Vagina (tissue), 2 donors: ENCODE measurements at regions not wholly inside any gene's neighbourhood (a gene's known extent, or its start where the extent isn't known, plus 50 kb on each side); places are given as distances from the start of the nearest gene placed in this dataset.

Experiments used
- DNase-seq, 2 donors: peaks; one replicate each; pipeline ENCODE4 v3.0.0-alpha.2; 2017; ENCODE audit errors: extremely low spot score in 2 of 2
- H3K27ac ChIP-seq: fragments of 200-600 bp; sonication (generic); one replicate; pipeline ENCODE4 v1.5.1; 2019
- H3K27me3 ChIP-seq: fragments of 200-600 bp; sonication (generic); one replicate; pipeline ENCODE4 v1.5.1; 2019
- H3K36me3 ChIP-seq, 2 donors: fragments of 200-600 bp; sonication (generic); one replicate each; pipeline ENCODE4 v1.5.1; 2017 to 2019
- H3K4me1 ChIP-seq: fragments of 200-600 bp; sonication (generic); one replicate; pipeline ENCODE4 v1.5.1; 2019
- H3K4me3 ChIP-seq, 2 donors: fragments of 200-600 bp; sonication (generic); 1 replicate in 1 of 2; 2 replicates in 1 of 2; pipeline ENCODE4 v1.5.1; 2016 to 2019
- H3K9me3 ChIP-seq: fragments of 200-600 bp; sonication (generic); one replicate; pipeline ENCODE4 v1.5.1; 2019
- CTCF ChIP-seq, 3 experiments: fragments of 450-650 bp in 2 of 3; fragments of 200-600 bp in 1 of 3; sonication (generic) in 1 of 3; IDR thresholded peaks; one replicate each; pipeline ENCODE4 v1.5.1; 2017 to 2019; ENCODE audit warnings: antibody characterized with exemption in 3 of 3, mild to moderate bottlenecking in 2 of 3, moderate library complexity in 2 of 3
- POLR2A ChIP-seq, 2 donors: fragments of 450-650 bp; IDR thresholded peaks; one replicate each; pipeline ENCODE4 v1.6.1; 2017; ENCODE audit warnings: antibody characterized with exemption in 2 of 2, mild to moderate bottlenecking in 2 of 2, moderate library complexity in 2 of 2
- POLR2AphosphoS5 ChIP-seq, 2 donors: sonication (generic); formaldehyde crosslinking; IDR thresholded peaks; one replicate each; pipeline ENCODE4 v1.9.0; 2017; ENCODE audit warnings: antibody characterized with exemption in 2 of 2, mild to moderate bottlenecking in 2 of 2, low read depth in 1 of 2; ENCODE audit not compliant: insufficient read depth in 1 of 2
- intact Hi-C: fragments of 100-400 bp; cut with DNase I; formaldehyde crosslinking; loops from one replicate; pipeline ENCODE4 v1.15.1; 2023

- Histone ChIP-seq H3K9me3 (no peaks in the 10 kb centered on the region), H3K27ac (no peak overlapping the region), H3K27me3 (no peaks in the 10 kb centered on the region), H3K4me3 (no peak overlapping the region), H3K36me3 (no peaks in the 10 kb centered on the region), H3K4me1 (no peaks in the 10 kb centered on the region)
- no peak for TF ChIP-seq POLR2A (IDR thresholded peaks at IDR 0.05)
- no peak for TF ChIP-seq POLR2AphosphoS5 (IDR thresholded peaks at IDR 0.05; ENCODE audit: insufficient read depth in 1 of 2, low read depth in 1 of 2)
- no peak for TF ChIP-seq CTCF (IDR thresholded peaks at IDR 0.05)
- DNase-seq = no peak
- intact Hi-C loops = no loop called here
Observed at GRCh38 chr16:9170470-9170869, 79.0 kb downstream of the HAPSTR1 start.

- intact Hi-C loops = no loop called here
- Histone ChIP-seq H3K4me3 (no peak overlapping the region), H3K27me3 (no peaks in the 10 kb centered on the region), H3K36me3 (no peaks in the 10 kb centered on the region), H3K9me3 (no peaks in the 10 kb centered on the region), H3K27ac (no peak overlapping the region), H3K4me1 (no peaks in the 10 kb centered on the region)
- no peak for DNase-seq
- TF ChIP-seq POLR2AphosphoS5 (IDR thresholded peaks at IDR 0.05; ENCODE audit: insufficient read depth in 1 of 2, low read depth in 1 of 2) (no peak), POLR2A (IDR thresholded peaks at IDR 0.05) (no peak), CTCF (IDR thresholded peaks at IDR 0.05) (no peak)
Observed at GRCh38 chr16:9176547-9177418, 85.3 kb downstream of the HAPSTR1 start.

DNA sequence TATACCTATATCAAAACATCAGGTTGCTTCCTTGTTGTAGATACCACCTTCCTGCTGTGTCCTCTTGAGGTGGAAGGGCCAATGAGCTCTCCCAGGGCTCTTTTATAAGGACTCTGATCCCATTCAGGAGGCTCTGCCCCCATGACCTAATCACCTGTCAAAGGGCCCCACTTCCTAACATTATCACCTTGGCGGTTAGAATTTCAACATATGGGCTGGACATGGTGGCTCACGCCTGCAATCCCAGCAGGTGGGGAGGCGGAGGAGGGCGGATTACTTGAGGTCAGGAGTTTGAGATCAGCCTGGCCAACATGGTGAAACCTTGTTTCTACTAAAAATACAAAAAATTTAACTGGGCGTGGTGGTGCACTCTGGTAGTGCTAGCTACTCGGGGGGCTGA is 86.4 kb downstream of the HAPSTR1 start:
- Histone ChIP-seq H3K9me3 (no peaks in the 10 kb centered on the region), H3K4me3 (no peak overlapping the region), H3K27me3 (no peaks in the 10 kb centered on the region), H3K4me1 (no peaks in the 10 kb centered on the region), H3K27ac (no peak overlapping the region), H3K36me3 (no peaks in the 10 kb centered on the region)
- TF ChIP-seq POLR2AphosphoS5 (IDR thresholded peaks at IDR 0.05; ENCODE audit: insufficient read depth in 1 of 2, low read depth in 1 of 2) (no peak), POLR2A (IDR thresholded peaks at IDR 0.05) (no peak), CTCF (IDR thresholded peaks at IDR 0.05) (no peak)
- DNase-seq = no peak
- intact Hi-C loops = no loop called here

GRCh38 chr16:9183682-9184353 is 92.4 kb downstream of the HAPSTR1 start:
- Histone ChIP-seq H3K27me3 (no peaks in the 10 kb centered on the region), H3K9me3 (no peaks in the 10 kb centered on the region), H3K4me3 (no peak overlapping the region), H3K27ac (no peak overlapping the region), H3K36me3 (no peaks in the 10 kb centered on the region), H3K4me1 (no peaks in the 10 kb centered on the region)
- intact Hi-C loops = no loop called here
- DNase-seq = no peak
- TF ChIP-seq CTCF (IDR thresholded peaks at IDR 0.05) (no peak), POLR2A (IDR thresholded peaks at IDR 0.05) (no peak), POLR2AphosphoS5 (IDR thresholded peaks at IDR 0.05; ENCODE audit: insufficient read depth in 1 of 2, low read depth in 1 of 2) (no peak)

DNA sequence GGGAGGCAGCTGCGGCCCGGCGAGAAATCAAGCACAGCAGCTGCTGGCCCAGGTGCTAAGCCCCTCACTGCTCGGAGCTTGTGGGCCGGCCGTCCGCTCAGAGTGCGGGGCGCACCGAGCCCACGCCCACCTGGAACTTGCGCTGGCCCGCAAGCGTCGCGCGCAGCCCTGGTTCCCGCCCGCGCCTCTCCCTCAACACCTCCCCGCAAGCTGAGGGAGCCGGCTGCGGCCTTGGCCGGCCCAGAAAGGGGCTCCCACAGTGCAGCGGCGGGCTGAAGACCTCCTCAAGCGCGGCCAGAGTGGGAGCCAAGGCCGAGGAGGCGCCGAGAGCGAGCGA is 92.9 kb downstream of the HAPSTR1 start:
- intact Hi-C loops = no loop called here
- DNase-seq = no peak
- Histone ChIP-seq H3K27me3 (no peaks in the 10 kb centered on the region), H3K4me3 (no peak overlapping the region), H3K9me3 (no peaks in the 10 kb centered on the region), H3K4me1 (no peaks in the 10 kb centered on the region), H3K36me3 (no peaks in the 10 kb centered on the region), H3K27ac (no peak overlapping the region)
- TF ChIP-seq POLR2AphosphoS5 (IDR thresholded peaks at IDR 0.05; ENCODE audit: insufficient read depth in 1 of 2, low read depth in 1 of 2) = no peak
- no peak for TF ChIP-seq POLR2A (IDR thresholded peaks at IDR 0.05)
- TF ChIP-seq CTCF (IDR thresholded peaks at IDR 0.05) = no peak
